COLO668 (cell line): ENCODE measurements at regions not wholly inside any gene's neighbourhood (a gene's known extent, or its start where the extent isn't known, plus 50 kb on each side); places are given as distances from the start of the nearest gene placed in this dataset.

Experiments used
- DNase-seq: peaks from one replicate; lab custom pipeline; 2025; ENCODE audit not compliant: unreplicated experiment; lab: John Stamatoyannopoulos, UW

DNA sequence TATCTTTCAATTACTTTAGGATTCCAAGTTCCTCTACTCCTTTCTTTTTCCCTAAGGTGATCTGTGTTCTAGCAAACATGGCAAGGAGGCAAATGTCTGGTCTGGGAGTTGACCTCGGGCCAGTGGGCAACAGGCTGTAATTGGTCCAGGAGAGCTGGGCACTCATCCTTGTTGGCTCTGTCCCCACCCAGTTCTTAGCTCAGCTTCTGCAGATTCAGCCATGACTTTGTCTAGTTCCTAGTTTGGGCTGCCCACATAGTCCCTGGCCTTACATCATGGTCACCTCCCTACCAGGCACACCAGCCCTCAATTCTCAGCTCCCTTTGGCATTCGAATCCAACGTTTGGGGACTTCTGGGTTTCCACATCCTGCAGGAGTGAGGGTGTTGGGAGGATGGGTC is 92.1 kb upstream of the DAP start:
- DNase-seq: no peak

DNA sequence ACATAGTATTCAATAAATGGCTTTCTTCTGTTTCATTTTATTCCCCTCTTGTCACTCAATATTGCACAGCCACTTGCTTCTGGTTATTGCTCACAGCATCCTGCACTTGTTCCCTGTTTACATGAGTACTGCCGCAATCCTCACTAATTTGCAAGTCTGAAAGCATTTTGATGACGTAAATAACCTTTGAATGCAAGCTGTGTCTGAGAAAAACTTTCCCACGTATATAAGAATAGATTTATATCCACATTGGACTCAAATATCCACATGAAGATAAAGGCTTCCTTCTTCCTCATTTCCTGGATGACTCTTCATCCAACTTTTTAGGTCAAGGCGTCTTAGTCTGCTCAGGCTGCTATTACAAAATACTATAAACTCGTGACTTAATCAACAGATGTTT is 88.2 kb upstream of the DAP start:
- no peak for DNase-seq

DNA sequence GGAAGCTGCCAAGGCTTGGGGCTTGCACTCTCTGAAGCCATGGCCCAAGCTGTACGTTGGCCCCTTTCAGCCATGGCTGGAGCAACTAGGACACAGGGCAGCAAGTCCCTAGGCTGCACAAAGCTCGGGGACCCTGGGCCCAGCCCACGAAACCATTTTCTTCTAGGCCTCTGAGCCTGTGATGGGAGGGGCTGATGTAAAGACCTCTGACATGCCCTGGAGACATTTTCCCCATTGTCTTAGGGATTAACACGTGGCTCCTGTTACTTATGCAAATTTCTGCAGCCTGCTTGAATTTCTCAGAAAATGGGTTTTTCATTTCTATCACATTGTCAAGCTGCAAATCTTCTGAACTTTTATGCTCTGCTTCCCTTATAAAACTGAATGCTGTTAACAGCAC is 83.0 kb upstream of the DAP start:
- DNase-seq: no peak

DNA sequence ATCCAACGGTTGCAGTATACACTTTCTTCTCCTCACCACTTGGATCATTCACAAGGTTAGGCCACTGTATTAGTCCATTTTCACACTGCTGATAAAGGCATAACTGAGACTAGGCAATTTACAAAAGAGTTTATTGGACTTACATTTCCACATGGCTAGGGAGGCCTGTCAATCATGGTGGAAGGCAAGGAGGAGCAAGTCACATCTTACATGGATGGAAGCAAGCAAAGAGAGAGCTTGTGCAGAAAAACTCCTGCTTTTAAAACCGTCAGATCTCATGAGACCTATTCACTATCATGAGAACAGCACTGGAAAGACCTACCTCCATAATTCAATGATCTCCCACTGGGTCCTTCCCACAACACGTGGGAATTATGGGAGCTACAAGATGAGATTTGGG is 81.8 kb upstream of the DAP start:
- DNase-seq: no peak

DNA sequence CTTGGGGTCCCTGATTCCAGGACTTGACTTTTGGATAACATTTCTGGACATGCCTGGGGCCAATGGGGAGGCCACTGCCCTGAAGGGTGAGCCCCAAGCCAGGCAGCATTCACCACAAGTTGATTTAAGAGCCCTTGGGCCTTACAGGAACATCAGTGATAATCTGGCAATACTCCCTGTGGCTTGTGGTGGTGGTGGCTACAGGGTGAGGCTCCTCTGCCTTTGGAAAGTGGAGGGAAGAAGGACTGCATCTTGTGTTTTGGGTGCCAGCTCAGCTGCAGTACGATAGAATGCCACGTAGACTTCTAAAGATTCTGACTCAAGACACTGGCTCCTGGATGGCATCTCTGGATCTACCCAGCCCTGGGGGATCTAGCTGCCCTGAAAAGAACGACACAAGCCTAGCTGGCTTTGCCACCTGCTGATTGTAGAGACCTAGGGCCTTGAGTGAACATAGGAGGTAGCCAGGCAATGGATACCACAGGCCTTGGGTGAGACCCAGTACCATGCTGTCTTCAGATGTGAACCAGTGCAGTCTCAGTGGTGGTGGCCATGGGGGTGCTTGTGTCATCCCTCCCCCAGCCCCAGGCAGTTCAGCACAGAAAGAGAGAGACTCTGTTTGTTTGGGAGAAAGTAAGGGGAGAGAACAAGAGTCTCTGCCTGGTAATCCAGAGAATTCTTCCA is 79.0 kb upstream of the DAP start:
- no peak for DNase-seq

DNA sequence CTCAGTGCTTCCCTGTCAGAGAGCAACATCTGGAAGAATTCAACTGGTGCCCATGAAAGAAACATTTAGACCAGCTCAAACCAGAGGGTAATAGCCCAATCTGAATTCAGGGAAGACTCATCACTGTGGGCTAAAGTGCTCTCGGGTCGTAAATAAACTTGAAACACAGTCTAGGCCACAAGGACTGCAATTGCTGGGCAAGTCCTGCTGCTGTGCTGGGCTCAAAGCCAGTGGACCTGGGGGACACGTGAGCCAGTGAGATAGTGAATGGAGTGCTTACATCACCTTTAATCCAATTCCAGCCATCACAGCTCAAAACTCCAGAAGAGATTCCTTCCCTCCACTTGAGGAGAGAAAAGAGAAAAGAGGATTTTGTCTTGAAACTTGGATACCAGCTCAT is 78.1 kb upstream of the DAP start:
- DNase-seq: no peak

DNA sequence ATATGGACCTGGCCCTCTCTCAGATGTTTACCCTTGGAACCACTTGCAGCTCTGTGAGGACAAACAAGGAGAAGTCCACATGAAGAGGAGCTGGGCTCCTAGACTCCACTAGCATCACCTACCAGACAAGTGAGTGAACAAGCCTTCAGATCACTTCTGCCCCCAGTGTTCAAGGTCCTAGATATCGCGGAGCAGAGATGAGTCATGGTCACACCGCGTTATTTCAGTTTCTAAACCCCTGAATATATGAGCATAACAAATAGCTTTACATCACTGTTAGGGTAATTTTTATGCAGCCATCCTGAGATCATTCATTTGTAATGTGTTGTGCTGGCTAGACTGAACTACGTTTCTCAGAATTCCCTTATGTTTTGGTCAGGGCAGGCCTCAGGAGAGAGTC is 77.0 kb upstream of the DAP start:
- DNase-seq: no peak

DNA sequence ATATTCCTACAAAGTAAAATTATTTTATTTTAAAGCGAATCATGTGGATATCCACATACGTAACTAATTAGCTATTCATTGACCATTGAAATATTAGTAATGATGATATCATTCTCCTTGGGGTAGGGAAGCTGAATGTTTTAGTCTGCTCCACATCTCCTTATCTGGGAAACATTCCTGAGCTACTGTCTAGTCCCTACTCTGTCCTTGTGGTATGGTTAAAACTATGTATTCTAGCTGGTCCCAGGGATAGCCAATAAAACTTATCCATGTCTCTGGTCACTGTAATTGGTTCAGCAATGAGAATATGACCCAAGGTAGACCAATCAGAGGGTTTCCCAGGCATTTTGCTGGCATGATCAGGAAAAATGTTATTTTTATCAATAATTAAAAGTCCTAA is 76.0 kb upstream of the DAP start:
- DNase-seq: no peak

DNA sequence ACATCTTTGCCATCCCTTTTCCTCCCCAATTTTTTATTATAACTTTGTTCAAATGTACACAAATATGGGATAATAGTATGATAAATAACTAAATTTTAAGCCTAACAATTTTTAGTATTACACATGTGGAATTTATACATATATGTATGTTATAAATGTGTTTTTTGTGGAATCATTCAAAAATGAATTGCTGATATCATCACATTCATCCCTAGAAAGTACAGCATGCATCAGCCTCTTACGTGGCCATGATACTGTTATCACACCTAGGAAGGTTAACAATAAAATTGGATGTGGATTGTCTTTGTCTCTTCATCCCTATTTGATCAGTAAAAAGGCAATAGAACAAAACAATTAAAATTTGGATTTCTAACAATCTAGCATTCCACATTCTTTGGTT is 73.7 kb upstream of the DAP start:
- no peak for DNase-seq

DNA sequence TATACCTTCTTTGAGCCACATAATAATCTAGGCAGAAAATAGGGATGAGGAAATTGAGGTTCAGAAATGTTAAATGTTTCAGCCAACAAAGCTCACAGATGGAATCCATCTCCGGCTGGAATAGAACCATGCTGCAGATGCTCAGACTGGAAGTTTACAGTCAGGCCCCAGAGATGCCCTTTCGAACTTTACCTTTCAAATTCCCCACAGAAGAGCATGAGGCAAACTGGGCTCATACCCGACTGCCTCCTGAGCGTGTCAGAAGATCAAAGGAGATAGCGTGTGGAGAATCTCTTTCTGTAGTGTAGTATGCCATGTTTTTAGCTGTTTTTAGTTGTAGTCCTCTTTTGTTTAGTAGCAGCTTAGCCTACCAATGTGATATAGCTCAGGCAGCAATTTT is 72.0 kb upstream of the DAP start:
- no peak for DNase-seq

DNA sequence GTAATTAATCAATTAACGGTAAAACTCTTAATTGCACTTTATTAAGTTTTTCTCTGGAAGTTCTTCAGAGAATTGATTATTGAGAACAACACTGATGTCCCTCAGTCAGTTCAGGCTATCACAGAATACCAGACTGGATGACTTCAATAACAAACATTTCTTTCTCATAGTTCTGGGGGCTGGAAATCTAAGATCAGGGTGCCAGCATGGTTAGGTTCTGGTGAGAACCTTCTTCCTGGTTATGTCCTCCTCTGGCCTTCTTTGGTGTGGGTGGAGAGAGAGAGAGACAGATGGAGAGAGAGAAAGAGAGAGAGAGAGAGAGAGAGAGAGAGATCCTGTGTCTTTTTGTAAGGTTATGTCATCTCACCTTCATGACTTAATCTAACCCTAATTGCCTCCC is 71.4 kb upstream of the DAP start:
- no peak for DNase-seq

DNA sequence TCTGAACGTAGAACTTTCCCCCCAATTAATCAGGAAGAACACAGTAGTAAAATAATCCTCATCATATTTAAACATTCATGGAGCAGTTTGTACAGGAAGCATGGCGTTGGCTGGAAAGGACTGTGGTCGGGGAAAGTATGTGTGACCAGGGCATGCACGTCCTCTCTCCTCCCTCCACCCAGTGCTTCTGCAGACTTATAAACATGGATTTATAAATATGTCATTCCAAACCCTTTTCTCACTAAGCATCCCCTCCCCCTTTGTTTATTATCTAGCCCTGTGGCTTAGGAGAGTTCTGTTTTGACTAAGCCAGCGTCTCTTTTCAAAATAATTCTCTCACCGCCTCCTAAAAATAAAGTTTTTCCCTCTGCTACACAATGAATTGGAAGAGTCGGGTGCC is 70.4 kb upstream of the DAP start:
- DNase-seq: no peak

DNA sequence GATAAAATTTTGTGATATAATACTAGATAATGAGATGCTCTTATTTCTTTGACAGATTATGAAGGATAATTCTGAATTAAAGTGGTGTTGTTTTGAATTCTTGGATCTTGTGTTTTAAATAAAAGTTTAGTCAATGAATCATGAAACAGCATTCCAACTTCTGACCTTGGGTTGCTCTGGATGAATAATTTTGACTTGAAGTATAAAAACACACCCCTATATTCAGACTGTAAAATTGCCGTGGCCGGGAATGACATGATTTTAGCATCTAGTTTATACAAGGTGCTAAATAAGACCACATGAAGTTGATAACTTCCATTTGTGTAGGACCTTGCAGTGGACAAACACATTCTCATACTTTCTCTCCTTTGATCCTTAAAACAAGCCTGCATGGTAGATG is 67.2 kb upstream of the DAP start:
- no peak for DNase-seq

DNA sequence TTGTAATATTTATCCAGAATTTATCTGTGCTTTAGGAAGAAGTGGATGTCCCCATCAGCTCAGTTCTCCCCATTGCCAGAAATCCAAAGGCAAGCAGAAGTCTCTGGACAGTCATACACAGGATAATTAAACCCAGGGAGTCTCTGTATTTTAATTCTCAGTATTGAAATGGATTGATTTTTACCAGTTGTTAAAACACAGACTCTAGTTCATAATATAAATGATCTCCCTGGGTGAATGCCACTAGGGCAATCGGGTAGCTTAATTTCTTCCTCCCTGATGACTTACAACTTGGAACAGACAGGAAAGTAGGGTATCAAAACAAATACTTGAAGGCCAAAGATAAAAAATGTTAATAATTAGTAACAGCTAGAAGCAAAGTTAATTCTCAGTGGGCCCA is 66.5 kb upstream of the DAP start:
- DNase-seq: no peak

DNA sequence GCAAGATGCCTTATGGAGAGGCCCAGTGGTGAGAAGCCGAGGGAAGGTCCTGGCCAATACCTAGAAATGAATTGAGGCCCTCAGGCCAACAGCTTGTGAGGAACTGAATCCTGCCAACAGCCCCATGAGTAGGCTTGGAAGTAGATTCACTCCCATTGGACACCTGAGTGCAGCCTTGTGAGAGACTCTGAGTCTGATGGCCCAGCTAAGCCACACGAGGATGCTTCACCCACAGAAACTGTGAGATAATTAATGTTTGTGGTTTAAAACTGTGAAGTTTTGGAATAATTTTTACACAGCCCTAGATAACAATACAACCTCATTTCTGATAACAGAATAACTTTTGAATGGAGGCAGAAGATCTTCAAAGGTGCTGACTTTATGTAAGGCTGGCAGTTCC is 65.9 kb upstream of the DAP start:
- DNase-seq: no peak

DNA sequence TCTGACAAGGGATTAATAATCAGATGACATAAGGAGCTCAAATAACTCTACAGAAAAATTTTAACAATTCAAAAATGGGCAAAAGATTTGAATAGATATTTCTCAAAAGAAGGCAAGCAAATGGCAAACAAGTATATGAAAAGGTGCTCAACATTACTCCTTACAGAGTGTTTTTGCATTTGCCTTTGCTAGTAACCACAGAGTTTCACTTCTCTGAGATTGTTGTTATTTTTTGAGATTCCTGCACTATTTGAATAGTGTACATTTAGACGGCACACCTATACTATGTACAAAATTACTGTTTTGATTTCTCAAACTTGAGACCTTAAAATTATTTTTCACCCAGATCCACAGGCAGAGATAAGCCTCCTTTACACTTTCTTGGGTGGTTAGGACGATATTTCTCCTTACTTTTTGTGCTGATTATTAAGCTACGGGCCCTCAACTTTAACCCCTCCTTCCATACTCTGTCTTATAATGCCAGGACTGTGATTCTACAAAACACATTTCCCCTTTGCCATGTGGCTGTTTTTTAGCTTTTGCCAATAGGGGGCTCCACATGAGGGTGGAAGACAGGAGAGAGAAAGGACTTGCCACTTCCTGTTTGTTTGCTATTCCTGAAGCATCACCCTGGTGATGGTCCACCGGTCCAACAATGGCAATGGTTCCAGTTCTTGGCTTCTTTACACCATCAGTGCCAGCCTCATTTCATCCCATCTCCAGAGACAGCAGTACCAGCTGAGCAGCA is 65.0 kb upstream of the DAP start:
- no peak for DNase-seq

DNA sequence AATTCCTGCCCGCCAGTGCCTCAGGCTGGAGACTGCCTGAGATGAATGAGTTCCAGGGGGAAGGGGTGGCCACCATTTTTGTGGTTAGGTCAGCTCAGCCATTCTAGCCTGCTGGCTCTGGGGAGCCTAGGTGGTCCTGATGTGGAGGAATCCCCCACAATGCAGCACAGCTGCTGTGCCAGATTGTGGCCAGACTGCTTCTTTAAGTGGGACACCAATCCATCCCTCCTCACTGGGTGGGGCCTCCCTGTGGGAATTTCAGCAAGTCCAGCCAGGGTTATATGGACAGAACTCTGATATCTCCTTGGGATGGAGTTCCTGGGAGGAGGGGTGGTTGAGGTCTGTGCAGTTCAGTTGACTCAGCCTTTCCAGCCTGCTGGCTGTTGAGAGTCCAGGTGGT is 51.2 kb upstream of the DAP start:
- DNase-seq: no peak
